CD4-positive, alpha-beta memory T cell (primary cell): ENCODE measurements at regions not wholly inside any gene's neighbourhood (a gene's known extent, or its start where the extent isn't known, plus 50 kb on each side); places are given as distances from the start of the nearest gene placed in this dataset.

Experiments used
- CTCF ChIA-PET: fragments of 350-600 bp; sonication (Branson Sonifier 250); formaldehyde crosslinking; loops from one replicate; lab custom pipeline; 2021; ENCODE audit warnings: inconsistent platforms; ENCODE audit not compliant: partially characterized antibody; lab: Charles Lee
- POLR2A ChIA-PET: fragments of 350-600 bp; sonication (Branson Sonifier 250); formaldehyde crosslinking; loops from one replicate; lab custom pipeline; 2021; ENCODE audit not compliant: partially characterized antibody; lab: Charles Lee
- DNase-seq, 5 donors: peaks; one replicate each; pipeline versions ENCODE4 v3.0.0 to v3.0.0-alpha.2; 2020 to 2022; ENCODE audit warnings: mixed read lengths in 1 of 5
- H3K27ac ChIP-seq: one replicate; pipeline ENCODE4 v1.7.0; 2013; ENCODE audit warnings: low read depth, low read length
- H3K27me3 ChIP-seq: 2 replicates; pipeline ENCODE4 v1.7.0; 2013; ENCODE audit warnings: mild to moderate bottlenecking, low read length, moderate library complexity; ENCODE audit not compliant: insufficient read depth
- H3K36me3 ChIP-seq: 2 replicates; pipeline ENCODE4 v1.7.0; 2013; ENCODE audit warnings: mild to moderate bottlenecking, low read length, moderate library complexity; ENCODE audit not compliant: insufficient read depth
- H3K4me1 ChIP-seq: 2 replicates; pipeline ENCODE4 v1.7.0; 2013; ENCODE audit warnings: mild to moderate bottlenecking, low read length, moderate library complexity; ENCODE audit not compliant: insufficient read depth
- H3K4me3 ChIP-seq, 2 donors: one replicate each; pipeline ENCODE4 v1.7.0; 2013; ENCODE audit warnings: low read length in 2 of 2, mild to moderate bottlenecking in 1 of 2
- H3K9me3 ChIP-seq, 2 donors: one replicate each; pipeline ENCODE4 v1.7.0; 2013; ENCODE audit warnings: low read length in 2 of 2, control low read depth in 1 of 2; ENCODE audit not compliant: control insufficient read depth in 1 of 2
- H3K27ac Mint-ChIP-seq, 7 donors: one replicate each; pipeline ENCODE4 v1.8.0; 2020 to 2021; ENCODE audit warnings: mixed read lengths in 7 of 7, mild to moderate bottlenecking in 6 of 7, inconsistent platforms in 3 of 7, moderate library complexity in 3 of 7
- H3K27me3 Mint-ChIP-seq, 2 donors: one replicate each; pipeline ENCODE4 v1.8.0; 2020 to 2021; ENCODE audit warnings: mixed read lengths in 2 of 2
- H3K36me3 Mint-ChIP-seq, 2 donors: one replicate each; pipeline ENCODE4 v1.8.0; 2020 to 2021; ENCODE audit warnings: mixed read lengths in 2 of 2, inconsistent platforms in 1 of 2, mild to moderate bottlenecking in 1 of 2
- H3K4me1 Mint-ChIP-seq, 4 donors: one replicate each; pipeline ENCODE4 v1.8.0; 2020 to 2021; ENCODE audit warnings: mixed read lengths in 4 of 4, mild to moderate bottlenecking in 1 of 4
- H3K4me3 Mint-ChIP-seq, 8 donors: one replicate each; pipeline ENCODE4 v1.8.0; 2020 to 2021; ENCODE audit warnings: mixed read lengths in 8 of 8, mild to moderate bottlenecking in 7 of 8, moderate library complexity in 6 of 8, inconsistent platforms in 3 of 8
- H3K9me3 Mint-ChIP-seq, 8 donors: one replicate each; pipeline ENCODE4 v1.8.0; 2020 to 2021; ENCODE audit warnings: mixed read lengths in 8 of 8, mild to moderate bottlenecking in 5 of 8, inconsistent platforms in 3 of 8, moderate library complexity in 1 of 8
- intact Hi-C: fragments of 100-400 bp; cut with micrococcal nuclease; formaldehyde crosslinking; loops from one replicate; pipeline ENCODE4 v1.15.1; 2023

- no peak overlapping the region for H3K4me3 ChIP-seq
- POLR2A ChIA-PET: no interaction called here
Measured at GRCh38 chr2:199575416-199575815, 117.7 kb upstream of the SATB2 start.

GRCh38 chr2:199572571-199572970 lies 114.8 kb upstream of the SATB2 start:
- POLR2A ChIA-PET: no interaction called here
- H3K36me3 Mint-ChIP-seq: no peaks in the 10 kb centered on the region
- intact Hi-C loops: no loop called here
- no peak overlapping the region for H3K4me3 Mint-ChIP-seq
- peaks cover 0 to 3% of the 10 kb centered on the region in 2 donors for H3K27me3 Mint-ChIP-seq
- Histone ChIP-seq H3K9me3 (no peaks in the 10 kb centered on the region), H3K27ac (no peak overlapping the region), H3K4me3 (no peak overlapping the region), H3K4me1 (no peaks in the 10 kb centered on the region), H3K36me3 (no peaks in the 10 kb centered on the region), H3K27me3 (no peaks in the 10 kb centered on the region)
- H3K4me1 Mint-ChIP-seq: no peaks in the 10 kb centered on the region
- no peak for DNase-seq
- H3K9me3 Mint-ChIP-seq: no peaks in the 10 kb centered on the region
- H3K27ac Mint-ChIP-seq: no peak overlapping the region
- CTCF ChIA-PET: no interaction called here

More at GRCh38 chr2:199575416-199575815, 117.7 kb upstream of the SATB2 start:
- H3K27ac ChIP-seq: no peak overlapping the region
- no peak for DNase-seq
- no peaks in the 10 kb centered on the region for H3K36me3 Mint-ChIP-seq
- H3K27me3 ChIP-seq: no peaks in the 10 kb centered on the region
- peaks cover 0 to 3% of the 10 kb centered on the region in 2 donors for H3K27me3 Mint-ChIP-seq
- no peaks in the 10 kb centered on the region for H3K9me3 ChIP-seq
- no peaks in the 10 kb centered on the region for H3K4me1 Mint-ChIP-seq
- intact Hi-C loops: no loop called here
- CTCF ChIA-PET: no interaction called here
- no peaks in the 10 kb centered on the region for H3K4me1 ChIP-seq
- no peak overlapping the region for H3K4me3 Mint-ChIP-seq
- H3K36me3 ChIP-seq: no peaks in the 10 kb centered on the region
- H3K9me3 Mint-ChIP-seq: no peaks in the 10 kb centered on the region
- no peak overlapping the region for H3K27ac Mint-ChIP-seq

DNA sequence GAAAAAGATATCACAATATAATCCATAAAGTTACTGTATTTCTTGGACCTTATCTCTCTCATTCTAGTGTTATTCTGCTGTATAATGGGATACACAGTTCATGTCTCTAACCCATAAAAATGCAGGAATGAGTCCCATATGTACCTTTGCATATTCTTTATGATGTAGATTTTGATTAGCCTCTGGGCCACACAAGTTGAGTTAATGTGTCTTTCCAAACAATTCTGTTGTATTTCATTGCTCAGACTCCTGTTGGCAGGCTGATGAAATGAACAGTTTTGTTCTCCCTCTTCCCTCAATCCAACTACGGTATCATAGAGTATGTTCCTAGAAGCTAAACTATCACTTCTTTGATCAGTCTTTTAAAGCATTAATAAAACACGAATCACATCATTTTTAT lies 113.2 kb upstream of the SATB2 start:
- Mint-ChIP-seq H3K36me3 (no peaks in the 10 kb centered on the region), H3K4me3 (no peak overlapping the region), H3K27me3 (peaks cover 3 to 4% of the 10 kb centered on the region in 2 donors), H3K27ac (no peak overlapping the region), H3K9me3 (no peaks in the 10 kb centered on the region), H3K4me1 (no peaks in the 10 kb centered on the region)
- no peak for DNase-seq
- H3K9me3 ChIP-seq: no peaks in the 10 kb centered on the region
- ChIA-PET CTCF (interaction anchor here (1.3 kb wide), 1 partner anchor 23 kb away, joined by 4 read pairs; no protein-coding TSS in a partner anchor), POLR2A (no interaction called here)
- no peaks in the 10 kb centered on the region for H3K27me3 ChIP-seq
- intact Hi-C loops: no loop called here
- H3K36me3 ChIP-seq: no peaks in the 10 kb centered on the region
- no peak overlapping the region for H3K4me3 ChIP-seq
- no peaks in the 10 kb centered on the region for H3K4me1 ChIP-seq
- H3K27ac ChIP-seq: no peak overlapping the region

- peaks cover 0 to 4% (median 0%) of the 10 kb centered on the region in 8 donors for H3K9me3 Mint-ChIP-seq
- H3K36me3 Mint-ChIP-seq: no peaks in the 10 kb centered on the region
- no peaks in the 10 kb centered on the region for H3K4me1 Mint-ChIP-seq
- no peaks in the 10 kb centered on the region for H3K36me3 ChIP-seq
- no peak overlapping the region for H3K27ac ChIP-seq
- DNase-seq: no peak
- H3K27me3 Mint-ChIP-seq: peaks cover 3 to 6% of the 10 kb centered on the region in 2 donors
- no peaks in the 10 kb centered on the region for H3K9me3 ChIP-seq
- no peaks in the 10 kb centered on the region for H3K4me1 ChIP-seq
- no peak overlapping the region for H3K4me3 Mint-ChIP-seq
- no peak overlapping the region for H3K27ac Mint-ChIP-seq
- no peaks in the 10 kb centered on the region for H3K27me3 ChIP-seq
- POLR2A ChIA-PET: no interaction called here
- intact Hi-C loops: no loop called here
- no peak overlapping the region for H3K4me3 ChIP-seq
- CTCF ChIA-PET: no interaction called here
Measured at GRCh38 chr2:199569336-199569735, 111.6 kb upstream of the SATB2 start.

- intact Hi-C loops: no loop called here
Measured at GRCh38 chr2:199558156-199558555, 100.4 kb upstream of the SATB2 start.

GRCh38 chr2:199556527-199557285 lies 99.0 kb upstream of the SATB2 start:
- CTCF ChIA-PET: interaction anchor here (1.5 kb wide), 1 partner anchor 35 kb away, joined by 3 read pairs; no protein-coding TSS in a partner anchor
- H3K27ac Mint-ChIP-seq: no peak overlapping the region
- POLR2A ChIA-PET: no interaction called here

More at GRCh38 chr2:199558156-199558555, 100.4 kb upstream of the SATB2 start:
- no peaks in the 10 kb centered on the region for H3K4me1 Mint-ChIP-seq
- no peaks in the 10 kb centered on the region for H3K27me3 Mint-ChIP-seq
- H3K9me3 Mint-ChIP-seq: peaks cover 0 to 5% (median 2%) of the 10 kb centered on the region in 8 donors
- ChIA-PET POLR2A (no interaction called here), CTCF (no interaction called here)
- H3K36me3 ChIP-seq: no peaks in the 10 kb centered on the region
- no peak overlapping the region for H3K4me3 ChIP-seq
- H3K36me3 Mint-ChIP-seq: no peaks in the 10 kb centered on the region
- no peaks in the 10 kb centered on the region for H3K9me3 ChIP-seq
- no peak overlapping the region for H3K27ac ChIP-seq
- no peak overlapping the region for H3K27ac Mint-ChIP-seq
- no peaks in the 10 kb centered on the region for H3K27me3 ChIP-seq
- no peaks in the 10 kb centered on the region for H3K4me1 ChIP-seq
- DNase-seq: no peak
- no peak overlapping the region for H3K4me3 Mint-ChIP-seq

GRCh38 chr2:199554026-199554425 lies 96.3 kb upstream of the SATB2 start:
- Histone ChIP-seq H3K27ac (no peak overlapping the region), H3K4me1 (no peaks in the 10 kb centered on the region), H3K4me3 (no peak overlapping the region), H3K27me3 (no peaks in the 10 kb centered on the region), H3K36me3 (no peaks in the 10 kb centered on the region), H3K9me3 (no peaks in the 10 kb centered on the region)
- Mint-ChIP-seq H3K27ac (no peak overlapping the region), H3K4me1 (no peaks in the 10 kb centered on the region), H3K4me3 (no peak overlapping the region), H3K9me3 (peaks cover 0 to 8% (median 0%) of the 10 kb centered on the region in 8 donors), H3K36me3 (no peaks in the 10 kb centered on the region), H3K27me3 (peaks cover 0 to 1% of the 10 kb centered on the region in 2 donors)
- ChIA-PET POLR2A (no interaction called here), CTCF (no interaction called here)
- no peak for DNase-seq
- intact Hi-C loops: no loop called here

More at GRCh38 chr2:199556527-199557285, 99.0 kb upstream of the SATB2 start:
- Mint-ChIP-seq H3K9me3 (peaks cover 0 to 5% (median 0%) of the 10 kb centered on the region in 8 donors), H3K36me3 (no peaks in the 10 kb centered on the region), H3K27me3 (no peaks in the 10 kb centered on the region), H3K4me3 (no peak overlapping the region), H3K4me1 (no peaks in the 10 kb centered on the region)
- no peaks in the 10 kb centered on the region for H3K27me3 ChIP-seq
- no peak for DNase-seq
- no peaks in the 10 kb centered on the region for H3K36me3 ChIP-seq
- H3K9me3 ChIP-seq: no peaks in the 10 kb centered on the region
- no peaks in the 10 kb centered on the region for H3K4me1 ChIP-seq
- H3K27ac ChIP-seq: no peak overlapping the region
- H3K4me3 ChIP-seq: no peak overlapping the region
- intact Hi-C loops: no loop called here
